ENCODE measurements at regions not wholly inside any gene's neighbourhood (a gene's known extent, or its start where the extent isn't known, plus 50 kb on each side); places are given as distances from the start of the nearest gene placed in this dataset.

- in situ Hi-C loops (cut with HindIII; ENCODE audit: low pct_ligation_motif_present, low pct_unique_long_range_greater_than_20kb, low sequenced_read_pairs) = no loop called here
- no peak for DNase-seq
Measured at GRCh38 chr14:82146846-82147245, 613.2 kb upstream of the SEL1L start.

GRCh38 chr14:82153689-82154088 is 620.0 kb upstream of the SEL1L start:
- in situ Hi-C loops (cut with HindIII; ENCODE audit: low pct_ligation_motif_present, low pct_unique_long_range_greater_than_20kb, low sequenced_read_pairs) = no loop called here
- no peak for DNase-seq

- in situ Hi-C loops (cut with HindIII; ENCODE audit: low pct_ligation_motif_present, low pct_unique_long_range_greater_than_20kb, low sequenced_read_pairs) = no loop called here
- no peak for DNase-seq
Measured at GRCh38 chr14:82159624-82160023, 626.0 kb upstream of the SEL1L start.

GRCh38 chr14:82180139-82180538 is 646.5 kb upstream of the SEL1L start:
- DNase-seq = no peak
- in situ Hi-C loops (cut with HindIII; ENCODE audit: low pct_ligation_motif_present, low pct_unique_long_range_greater_than_20kb, low sequenced_read_pairs) = no loop called here

GRCh38 chr14:82182646-82183045 is 649.0 kb upstream of the SEL1L start:
- in situ Hi-C loops (cut with HindIII; ENCODE audit: low pct_ligation_motif_present, low pct_unique_long_range_greater_than_20kb, low sequenced_read_pairs) = no loop called here
- no peak for DNase-seq

GRCh38 chr14:82190742-82191141 is 657.1 kb upstream of the SEL1L start:
- no peak for DNase-seq
- in situ Hi-C loops (cut with HindIII; ENCODE audit: low pct_ligation_motif_present, low pct_unique_long_range_greater_than_20kb, low sequenced_read_pairs) = no loop called here

- in situ Hi-C loops (cut with HindIII; ENCODE audit: low pct_ligation_motif_present, low pct_unique_long_range_greater_than_20kb, low sequenced_read_pairs) = no loop called here
- no peak for DNase-seq
Measured at GRCh38 chr14:82192387-82192786, 658.7 kb upstream of the SEL1L start.

GRCh38 chr14:82223276-82223675 is 689.6 kb upstream of the SEL1L start:
- no peak for DNase-seq
- in situ Hi-C loops (cut with HindIII; ENCODE audit: low pct_ligation_motif_present, low pct_unique_long_range_greater_than_20kb, low sequenced_read_pairs) = no loop called here

- in situ Hi-C loops (cut with HindIII; ENCODE audit: low pct_ligation_motif_present, low pct_unique_long_range_greater_than_20kb, low sequenced_read_pairs) = no loop called here
- DNase-seq = no peak
Measured at GRCh38 chr14:82224610-82225009, 691.0 kb upstream of the SEL1L start.

GRCh38 chr14:82230748-82231147 is 697.1 kb upstream of the SEL1L start:
- in situ Hi-C loops (cut with HindIII; ENCODE audit: low pct_ligation_motif_present, low pct_unique_long_range_greater_than_20kb, low sequenced_read_pairs) = no loop called here
- no peak for DNase-seq

- in situ Hi-C loops (cut with HindIII; ENCODE audit: low pct_ligation_motif_present, low pct_unique_long_range_greater_than_20kb, low sequenced_read_pairs) = no loop called here
- no peak for DNase-seq
Measured at GRCh38 chr14:82238649-82239048, 705.0 kb upstream of the SEL1L start.

GRCh38 chr14:82239223-82239622 is 705.6 kb upstream of the SEL1L start:
- in situ Hi-C loops (cut with HindIII; ENCODE audit: low pct_ligation_motif_present, low pct_unique_long_range_greater_than_20kb, low sequenced_read_pairs) = no loop called here

GRCh38 chr14:82244791-82245190 is 711.1 kb upstream of the SEL1L start:
- no peak for DNase-seq
- in situ Hi-C loops (cut with HindIII; ENCODE audit: low pct_ligation_motif_present, low pct_unique_long_range_greater_than_20kb, low sequenced_read_pairs) = no loop called here

More at GRCh38 chr14:82239223-82239622, 705.6 kb upstream of the SEL1L start:
- DNase-seq = no peak

GRCh38 chr14:82251494-82251893 is 717.8 kb upstream of the SEL1L start:
- in situ Hi-C loops (cut with HindIII; ENCODE audit: low pct_ligation_motif_present, low pct_unique_long_range_greater_than_20kb, low sequenced_read_pairs) = no loop called here
- no peak for DNase-seq

GRCh38 chr14:82270286-82270685 is 736.6 kb upstream of the SEL1L start:
- in situ Hi-C loops (cut with HindIII; ENCODE audit: low pct_ligation_motif_present, low pct_unique_long_range_greater_than_20kb, low sequenced_read_pairs) = no loop called here
- DNase-seq = no peak

- in situ Hi-C loops (cut with HindIII; ENCODE audit: low pct_ligation_motif_present, low pct_unique_long_range_greater_than_20kb, low sequenced_read_pairs) = no loop called here
- no peak for DNase-seq
Measured at GRCh38 chr14:82298811-82299210, 765.2 kb upstream of the SEL1L start.

- no peak for DNase-seq
- in situ Hi-C loops (cut with HindIII; ENCODE audit: low pct_ligation_motif_present, low pct_unique_long_range_greater_than_20kb, low sequenced_read_pairs) = no loop called here
Measured at GRCh38 chr14:82309199-82309598, 775.5 kb upstream of the SEL1L start.

GRCh38 chr14:82313889-82314288 is 780.2 kb upstream of the SEL1L start:
- in situ Hi-C loops (cut with HindIII; ENCODE audit: low pct_ligation_motif_present, low pct_unique_long_range_greater_than_20kb, low sequenced_read_pairs) = no loop called here
- no peak for DNase-seq

GRCh38 chr14:82328442-82328841 is 794.8 kb upstream of the SEL1L start:
- no peak for DNase-seq
- in situ Hi-C loops (cut with HindIII; ENCODE audit: low pct_ligation_motif_present, low pct_unique_long_range_greater_than_20kb, low sequenced_read_pairs) = no loop called here

GRCh38 chr14:82341261-82341810 is 807.7 kb upstream of the SEL1L start:
- in situ Hi-C loops (cut with HindIII; ENCODE audit: low pct_ligation_motif_present, low pct_unique_long_range_greater_than_20kb, low sequenced_read_pairs) = no loop called here

GRCh38 chr14:82342596-82342995 is 808.9 kb upstream of the SEL1L start:
- DNase-seq = no peak
- in situ Hi-C loops (cut with HindIII; ENCODE audit: low pct_ligation_motif_present, low pct_unique_long_range_greater_than_20kb, low sequenced_read_pairs) = no loop called here

More at GRCh38 chr14:82341261-82341810, 807.7 kb upstream of the SEL1L start:
- no peak for DNase-seq
